ENCODE measurements at regions not wholly inside any gene's neighbourhood (a gene's known extent, or its start where the extent isn't known, plus 50 kb on each side); places are given as distances from the start of the nearest gene placed in this dataset.
A peak's percentile ranks its signal among the peaks of the same experiment; 100 is the strongest.

- ChIA-PET CTCF (no interaction called here), RAD21 (ENCODE audit: low non-redundant PET in 1 of 2, low total read pairs in 2 of 2, uncharacterized antibody in 2 of 2, unreplicated experiment in 2 of 2) (no interaction called here), POLR2A (no interaction called here)
- Histone ChIP-seq H3K4me1 (ENCODE audit: control insufficient read depth in 1 of 2, insufficient read depth in 2 of 2, low read length in 2 of 2) (no peaks in the 10 kb centered on the region), H2AFZ (ENCODE audit: low read depth, low read length, poor library complexity, severe bottlenecking) (no peak overlapping the region), H3K9me2 (ENCODE audit: insufficient read depth) (no peaks in the 10 kb centered on the region), H3K79me2 (ENCODE audit: insufficient read depth, low read length) (no peaks in the 10 kb centered on the region), H3K9ac (ENCODE audit: low read length) (no peak overlapping the region), H4K20me1 (ENCODE audit: insufficient read depth) (no peaks in the 10 kb centered on the region), H3K9me3 (ENCODE audit: control insufficient read depth in 1 of 2, insufficient read depth in 1 of 2, low read depth in 1 of 2, low read length in 2 of 2) (peaks cover 0 to 4% of the 10 kb centered on the region in 2 experiments; a peak in 3 of 4 replicates), H3K4me2 (ENCODE audit: low read length) (no peak overlapping the region), H3K36me3 (ENCODE audit: control insufficient read depth in 1 of 2, insufficient read depth in 2 of 2, low read length in 2 of 2) (no peaks in the 10 kb centered on the region), H3K27ac (ENCODE audit: low read depth, low read length) (no peak overlapping the region), H3K27me3 (ENCODE audit: insufficient read depth, low read length) (no peaks in the 10 kb centered on the region), H3K4me3 (replicated peaks in 1 of 2; ENCODE audit: low read depth in 1 of 2, low read length in 2 of 2) (no peak overlapping the region)
- intact Hi-C loops (cut with micrococcal nuclease): no loop called here
- DNase-seq (ENCODE audit: low read depth, low spot score): no peak
- TF ChIP-seq, protein P1, sequence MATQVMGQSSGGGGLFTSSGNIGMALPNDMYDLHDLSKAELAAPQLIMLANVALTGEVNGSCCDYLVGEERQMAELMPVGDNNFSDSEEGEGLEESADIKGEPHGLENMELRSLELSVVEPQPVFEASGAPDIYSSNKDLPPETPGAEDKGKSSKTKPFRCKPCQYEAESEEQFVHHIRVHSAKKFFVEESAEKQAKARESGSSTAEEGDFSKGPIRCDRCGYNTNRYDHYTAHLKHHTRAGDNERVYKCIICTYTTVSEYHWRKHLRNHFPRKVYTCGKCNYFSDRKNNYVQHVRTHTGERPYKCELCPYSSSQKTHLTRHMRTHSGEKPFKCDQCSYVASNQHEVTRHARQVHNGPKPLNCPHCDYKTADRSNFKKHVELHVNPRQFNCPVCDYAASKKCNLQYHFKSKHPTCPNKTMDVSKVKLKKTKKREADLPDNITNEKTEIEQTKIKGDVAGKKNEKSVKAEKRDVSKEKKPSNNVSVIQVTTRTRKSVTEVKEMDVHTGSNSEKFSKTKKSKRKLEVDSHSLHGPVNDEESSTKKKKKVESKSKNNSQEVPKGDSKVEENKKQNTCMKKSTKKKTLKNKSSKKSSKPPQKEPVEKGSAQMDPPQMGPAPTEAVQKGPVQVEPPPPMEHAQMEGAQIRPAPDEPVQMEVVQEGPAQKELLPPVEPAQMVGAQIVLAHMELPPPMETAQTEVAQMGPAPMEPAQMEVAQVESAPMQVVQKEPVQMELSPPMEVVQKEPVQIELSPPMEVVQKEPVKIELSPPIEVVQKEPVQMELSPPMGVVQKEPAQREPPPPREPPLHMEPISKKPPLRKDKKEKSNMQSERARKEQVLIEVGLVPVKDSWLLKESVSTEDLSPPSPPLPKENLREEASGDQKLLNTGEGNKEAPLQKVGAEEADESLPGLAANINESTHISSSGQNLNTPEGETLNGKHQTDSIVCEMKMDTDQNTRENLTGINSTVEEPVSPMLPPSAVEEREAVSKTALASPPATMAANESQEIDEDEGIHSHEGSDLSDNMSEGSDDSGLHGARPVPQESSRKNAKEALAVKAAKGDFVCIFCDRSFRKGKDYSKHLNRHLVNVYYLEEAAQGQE (IDR thresholded peaks at IDR 0.05; ENCODE audit: low read depth): no peak
- TF ChIP-seq CBX3 (IDR thresholded peaks at IDR 0.05; ENCODE audit: low read depth) (peak; percentile 88; the same call in 1 of the 2 replicates), ZFX (IDR thresholded peaks at IDR 0.05) (no peak)
- BruUV-seq (replicated peaks): no TSS peak
- ATAC-seq: no peak
Measured at GRCh38 chr7:94838717-94839116, 68.7 kb upstream of the PPP1R9A start.

DNA sequence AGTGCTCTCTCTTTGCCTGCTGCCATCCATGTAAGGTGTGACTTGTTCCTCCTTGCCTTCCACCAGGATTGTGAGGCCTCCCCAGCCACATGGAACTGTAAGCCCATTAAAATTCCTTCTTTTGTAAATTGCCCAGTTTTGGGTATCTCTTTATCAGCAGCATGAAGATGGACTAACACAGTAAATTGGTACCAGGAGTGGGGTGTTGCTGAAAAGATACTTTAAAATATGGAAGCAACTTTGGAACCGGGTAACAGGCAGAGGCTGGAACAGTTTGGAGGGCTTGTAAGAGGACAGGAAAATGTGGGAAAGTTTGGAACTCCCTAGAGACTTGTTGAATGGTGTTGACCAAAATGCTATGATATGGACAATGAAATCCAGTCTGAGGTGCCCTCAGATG is 63.8 kb upstream of the PPP1R9A start:
- H3K4me3 ChIP-seq (replicated peaks in 1 of 2; ENCODE audit: low read depth in 1 of 2, low read length in 2 of 2): no peak overlapping the region
- ChIA-PET CTCF (no interaction called here), RAD21 (ENCODE audit: low non-redundant PET in 1 of 2, low total read pairs in 2 of 2, uncharacterized antibody in 2 of 2, unreplicated experiment in 2 of 2) (no interaction called here), POLR2A (no interaction called here)
- H3K27ac ChIP-seq (ENCODE audit: low read depth, low read length): no peak overlapping the region
- no peak overlapping the region for H2AFZ ChIP-seq (ENCODE audit: low read depth, low read length, poor library complexity, severe bottlenecking)
- H3K36me3 ChIP-seq (ENCODE audit: control insufficient read depth in 1 of 2, insufficient read depth in 2 of 2, low read length in 2 of 2): no peaks in the 10 kb centered on the region
- no peaks in the 10 kb centered on the region for H4K20me1 ChIP-seq (ENCODE audit: insufficient read depth)
- intact Hi-C loops (cut with micrococcal nuclease): no loop called here
- H3K4me1 ChIP-seq (ENCODE audit: control insufficient read depth in 1 of 2, insufficient read depth in 2 of 2, low read length in 2 of 2): no peaks in the 10 kb centered on the region
- no peak overlapping the region for H3K9ac ChIP-seq (ENCODE audit: low read length)
- no peak for ATAC-seq
- no peaks in the 10 kb centered on the region for H3K79me2 ChIP-seq (ENCODE audit: insufficient read depth, low read length)
- no TSS peak for BruUV-seq (replicated peaks)
- H3K4me2 ChIP-seq (ENCODE audit: low read length): no peak overlapping the region
- no peaks in the 10 kb centered on the region for H3K27me3 ChIP-seq (ENCODE audit: insufficient read depth, low read length)
- no peak for DNase-seq (ENCODE audit: low read depth, low spot score)
- peaks cover 0 to 4% of the 10 kb centered on the region in 2 experiments; a peak in 3 of 4 replicates for H3K9me3 ChIP-seq (ENCODE audit: control insufficient read depth in 1 of 2, insufficient read depth in 1 of 2, low read depth in 1 of 2, low read length in 2 of 2)
- H3K9me2 ChIP-seq (ENCODE audit: insufficient read depth): no peaks in the 10 kb centered on the region
- TF ChIP-seq EGR1 (IDR thresholded peaks at IDR 0.05; ENCODE audit: low read depth) (no peak), POLR2AphosphoS5 (IDR thresholded peaks at IDR 0.05; ENCODE audit: low read depth, low read length) (no peak), CBX3 (IDR thresholded peaks at IDR 0.05; ENCODE audit: low read depth) (no peak), CTCF (IDR thresholded peaks at IDR 0.05 in 2 of 3, conservative IDR thresholded peaks at IDR 0.05 in 1 of 3; ENCODE audit: borderline replicate concordance in 1 of 3, insufficient read depth in 1 of 3, low read depth in 2 of 3, low read length in 2 of 3) (no peak), ZBTB33 (IDR thresholded peaks at IDR 0.05; ENCODE audit: extremely low read depth, insufficient replicate concordance, low read length) (no peak), FOSL1 (IDR thresholded peaks at IDR 0.05; ENCODE audit: low read depth) (no peak), SP1 (IDR thresholded peaks at IDR 0.05; ENCODE audit: low read depth) (no peak), ATF3 (IDR thresholded peaks at IDR 0.05) (no peak), ZFX (IDR thresholded peaks at IDR 0.05) (no peak)
- TF ChIP-seq, protein P2, sequence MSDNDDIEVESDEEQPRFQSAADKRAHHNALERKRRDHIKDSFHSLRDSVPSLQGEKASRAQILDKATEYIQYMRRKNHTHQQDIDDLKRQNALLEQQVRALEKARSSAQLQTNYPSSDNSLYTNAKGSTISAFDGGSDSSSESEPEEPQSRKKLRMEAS (IDR thresholded peaks at IDR 0.05): no peak

Measured in HCT116 (cell line).